MM.1S (cell line): ENCODE measurements at regions not wholly inside any gene's neighbourhood (a gene's known extent, or its start where the extent isn't known, plus 50 kb on each side); places are given as distances from the start of the nearest gene placed in this dataset.

Experiments
- EZH2 ChIP-seq: fragments of 300-600 bp; sonication (generic); optimal IDR thresholded peaks from 2 replicates; pipeline ENCODE3; 2017; ENCODE audit warnings: low read depth, mild to moderate bottlenecking, antibody characterized with exemption, low read length, mixed read lengths
- TF ChIP-seq, protein P1 (sequence below): fragments of 300-600 bp; sonication (generic); IDR thresholded peaks from 2 replicates; pipeline ENCODE4 v1.5.1; 2016; ENCODE audit warnings: antibody characterized with exemption, low read length, mixed read lengths

DNA sequence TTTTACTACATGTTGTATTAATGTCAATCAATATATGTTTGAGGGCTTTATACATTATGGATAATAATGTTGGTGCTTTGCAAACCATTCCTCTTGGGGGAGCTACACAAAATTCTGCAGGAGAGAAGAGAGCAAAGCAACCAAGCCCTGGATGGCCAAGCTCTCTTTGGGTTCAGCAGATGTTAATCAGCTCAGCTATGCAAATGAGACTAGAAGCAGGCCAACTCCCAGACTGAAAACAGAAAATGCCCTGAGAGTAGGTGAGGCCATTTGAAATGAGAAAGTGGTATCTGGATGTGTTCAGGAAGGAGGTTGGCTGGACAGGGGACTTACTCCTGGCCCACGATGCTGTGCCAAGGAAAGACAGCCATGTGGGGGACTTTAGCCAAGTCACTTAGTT lies 387.0 kb downstream of the BCOR start:
- TF ChIP-seq, protein P1, sequence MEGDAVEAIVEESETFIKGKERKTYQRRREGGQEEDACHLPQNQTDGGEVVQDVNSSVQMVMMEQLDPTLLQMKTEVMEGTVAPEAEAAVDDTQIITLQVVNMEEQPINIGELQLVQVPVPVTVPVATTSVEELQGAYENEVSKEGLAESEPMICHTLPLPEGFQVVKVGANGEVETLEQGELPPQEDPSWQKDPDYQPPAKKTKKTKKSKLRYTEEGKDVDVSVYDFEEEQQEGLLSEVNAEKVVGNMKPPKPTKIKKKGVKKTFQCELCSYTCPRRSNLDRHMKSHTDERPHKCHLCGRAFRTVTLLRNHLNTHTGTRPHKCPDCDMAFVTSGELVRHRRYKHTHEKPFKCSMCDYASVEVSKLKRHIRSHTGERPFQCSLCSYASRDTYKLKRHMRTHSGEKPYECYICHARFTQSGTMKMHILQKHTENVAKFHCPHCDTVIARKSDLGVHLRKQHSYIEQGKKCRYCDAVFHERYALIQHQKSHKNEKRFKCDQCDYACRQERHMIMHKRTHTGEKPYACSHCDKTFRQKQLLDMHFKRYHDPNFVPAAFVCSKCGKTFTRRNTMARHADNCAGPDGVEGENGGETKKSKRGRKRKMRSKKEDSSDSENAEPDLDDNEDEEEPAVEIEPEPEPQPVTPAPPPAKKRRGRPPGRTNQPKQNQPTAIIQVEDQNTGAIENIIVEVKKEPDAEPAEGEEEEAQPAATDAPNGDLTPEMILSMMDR = no peak
- TF ChIP-seq EZH2 = no peak
